Brain microvascular endothelial cell (primary cell): ENCODE measurements at regions not wholly inside any gene's neighbourhood (a gene's known extent, or its start where the extent isn't known, plus 50 kb on each side); places are given as distances from the start of the nearest gene placed in this dataset.

Experiments used
- DNase-seq: peaks from one replicate; pipeline ENCODE4 v3.0.0-alpha.2; 2020
- H3K27ac ChIP-seq: fragments of 250-450 bp; sonication (Bioruptor Pico); 2 replicates; pipeline ENCODE4 v1.5.1; 2020; ENCODE audit warnings: mild to moderate bottlenecking, moderate library complexity
- H3K27me3 ChIP-seq: fragments of 250-450 bp; sonication (Bioruptor Pico); replicated peaks from 2 replicates; pipeline ENCODE4 v1.5.1; 2020; ENCODE audit warnings: mild to moderate bottlenecking
- H3K36me3 ChIP-seq: fragments of 250-450 bp; sonication (Bioruptor Pico); replicated peaks from 2 replicates; pipeline ENCODE4 v1.5.1; 2020; ENCODE audit warnings: mild to moderate bottlenecking
- H3K4me3 ChIP-seq: 2 replicates; pipeline ENCODE4 v1.5.1; 2011; ENCODE audit warnings: low read depth, mild to moderate bottlenecking, control low read depth, low read length, moderate library complexity
- in situ Hi-C: cut with HindIII; loops from 2 replicates; pipeline ENCODE4 v1.10.0; 2017; ENCODE audit warnings: low sequenced_read_pairs, low pct_ligation_motif_present
- TF ChIP-seq, protein P1 (sequence below): IDR thresholded peaks from 2 replicates; pipeline ENCODE4 v1.5.1; 2011; ENCODE audit warnings: low read depth, mild to moderate bottlenecking, moderate library complexity, low read length, control low read depth, inconsistent platforms; ENCODE audit errors: missing control alignments

DNA sequence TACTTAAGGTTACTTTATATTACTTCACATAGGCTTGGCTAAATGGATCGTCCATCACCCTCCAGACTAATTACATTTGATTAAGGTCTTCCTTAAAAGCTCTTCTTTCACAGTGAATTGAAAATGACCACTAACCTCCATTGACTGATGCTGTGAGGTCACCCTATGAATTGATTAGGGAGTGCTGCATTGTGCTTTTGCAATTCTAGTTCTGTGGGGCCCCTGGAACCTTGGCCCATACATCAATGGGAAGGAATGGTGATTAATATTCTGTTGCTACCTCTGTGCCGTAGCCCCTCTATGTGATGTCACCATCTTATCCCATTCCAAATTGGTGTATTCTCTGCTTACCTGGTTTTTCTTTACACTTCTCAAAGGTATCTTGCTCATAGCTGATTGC lies 682.2 kb downstream of the SQOR start:
- Histone ChIP-seq H3K27ac (no peak overlapping the region), H3K36me3 (no peaks in the 10 kb centered on the region), H3K4me3 (no peak overlapping the region), H3K27me3 (no peaks in the 10 kb centered on the region)
- DNase-seq = no peak
- in situ Hi-C loops = no loop called here
- TF ChIP-seq, protein P1, sequence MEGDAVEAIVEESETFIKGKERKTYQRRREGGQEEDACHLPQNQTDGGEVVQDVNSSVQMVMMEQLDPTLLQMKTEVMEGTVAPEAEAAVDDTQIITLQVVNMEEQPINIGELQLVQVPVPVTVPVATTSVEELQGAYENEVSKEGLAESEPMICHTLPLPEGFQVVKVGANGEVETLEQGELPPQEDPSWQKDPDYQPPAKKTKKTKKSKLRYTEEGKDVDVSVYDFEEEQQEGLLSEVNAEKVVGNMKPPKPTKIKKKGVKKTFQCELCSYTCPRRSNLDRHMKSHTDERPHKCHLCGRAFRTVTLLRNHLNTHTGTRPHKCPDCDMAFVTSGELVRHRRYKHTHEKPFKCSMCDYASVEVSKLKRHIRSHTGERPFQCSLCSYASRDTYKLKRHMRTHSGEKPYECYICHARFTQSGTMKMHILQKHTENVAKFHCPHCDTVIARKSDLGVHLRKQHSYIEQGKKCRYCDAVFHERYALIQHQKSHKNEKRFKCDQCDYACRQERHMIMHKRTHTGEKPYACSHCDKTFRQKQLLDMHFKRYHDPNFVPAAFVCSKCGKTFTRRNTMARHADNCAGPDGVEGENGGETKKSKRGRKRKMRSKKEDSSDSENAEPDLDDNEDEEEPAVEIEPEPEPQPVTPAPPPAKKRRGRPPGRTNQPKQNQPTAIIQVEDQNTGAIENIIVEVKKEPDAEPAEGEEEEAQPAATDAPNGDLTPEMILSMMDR = no peak

DNA sequence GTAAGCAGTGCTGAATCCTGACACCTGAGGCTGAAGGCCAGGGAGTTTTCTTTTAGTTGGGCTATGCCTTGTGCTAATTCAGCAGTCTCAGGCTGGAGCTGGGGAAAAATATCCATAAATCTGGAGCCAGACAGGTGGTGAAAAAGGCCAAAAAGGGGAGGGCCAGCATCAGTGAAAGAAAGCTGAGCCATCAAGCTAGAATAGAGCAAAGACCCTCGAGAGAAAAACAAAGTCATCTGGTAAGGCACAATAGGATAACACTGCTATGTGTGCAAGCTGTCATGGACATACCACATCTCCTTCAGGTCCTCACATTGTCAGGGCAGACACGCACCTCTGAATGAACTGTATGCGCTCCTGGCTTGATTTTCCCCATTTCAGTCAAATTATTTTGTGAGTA lies 687.9 kb downstream of the SQOR start:
- in situ Hi-C loops = no loop called here
- Histone ChIP-seq H3K27ac (no peak overlapping the region), H3K27me3 (no peaks in the 10 kb centered on the region), H3K36me3 (no peaks in the 10 kb centered on the region), H3K4me3 (no peak overlapping the region)
- TF ChIP-seq, protein P1 = no peak
- DNase-seq = no peak

DNA sequence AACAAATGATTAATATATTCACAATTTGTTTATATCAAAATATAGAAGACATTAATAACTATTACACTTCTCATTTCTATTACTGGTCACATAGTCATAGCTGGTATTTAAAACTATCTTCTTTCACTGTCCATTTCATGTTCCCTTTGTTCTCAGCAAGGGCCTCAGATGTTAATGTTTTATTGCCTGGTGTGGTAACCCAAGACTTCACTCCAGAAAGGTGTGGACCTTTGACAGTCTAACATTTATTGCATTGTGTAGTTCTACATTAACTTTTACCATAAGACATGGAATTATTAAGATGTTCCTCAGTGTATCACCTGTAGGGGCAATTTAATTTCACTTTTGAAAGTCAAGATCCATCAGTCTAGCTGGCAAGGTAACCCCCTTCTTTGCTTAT lies 691.3 kb downstream of the SQOR start:
- Histone ChIP-seq H3K4me3 (no peak overlapping the region), H3K27ac (no peak overlapping the region), H3K36me3 (no peaks in the 10 kb centered on the region), H3K27me3 (no peaks in the 10 kb centered on the region)
- no peak for DNase-seq
- in situ Hi-C loops = no loop called here
- TF ChIP-seq, protein P1 = no peak

DNA sequence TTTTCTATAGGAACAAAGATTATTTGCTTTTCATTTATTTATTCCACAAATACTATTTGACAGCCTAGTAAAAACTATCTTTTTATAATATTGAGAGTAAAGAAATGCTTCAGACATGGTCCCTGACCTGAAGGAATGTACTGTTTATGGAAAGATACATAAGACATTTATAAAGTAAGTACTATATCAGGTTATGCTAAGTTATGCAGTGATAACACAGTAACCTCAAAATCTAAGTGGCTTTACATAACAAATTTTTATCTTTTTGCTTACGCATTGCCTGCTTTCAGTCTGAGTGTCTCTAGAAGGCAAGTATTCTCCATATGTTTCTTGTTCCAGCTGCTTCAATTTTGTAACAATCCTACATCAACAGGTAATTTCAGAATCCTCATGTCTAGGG lies 694.0 kb downstream of the SQOR start:
- no peak for DNase-seq
- no peak overlapping the region for H3K27ac ChIP-seq
- in situ Hi-C loops = no loop called here
- H3K27me3 ChIP-seq = no peaks in the 10 kb centered on the region
- TF ChIP-seq, protein P1 = no peak
- no peaks in the 10 kb centered on the region for H3K36me3 ChIP-seq
- H3K4me3 ChIP-seq = no peak overlapping the region

DNA sequence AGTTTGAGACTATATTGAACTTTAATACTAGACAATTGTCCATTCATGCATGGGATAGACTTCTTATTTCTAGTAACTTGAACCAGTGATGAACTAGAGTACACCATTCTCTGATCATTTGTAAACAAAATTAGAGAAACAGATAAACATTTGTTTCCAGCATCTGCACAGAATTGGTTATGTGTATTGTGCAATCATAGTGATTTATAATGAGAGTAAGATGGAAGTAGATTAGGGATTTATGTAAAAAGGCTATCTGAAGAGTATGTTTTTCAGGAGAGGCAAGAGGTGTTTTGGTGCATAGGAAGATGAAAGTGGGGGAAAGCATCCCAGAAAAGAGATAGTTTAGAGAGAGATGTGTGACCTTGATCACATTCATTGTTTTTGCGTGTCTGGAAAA lies 695.0 kb downstream of the SQOR start:
- DNase-seq = no peak
- Histone ChIP-seq H3K4me3 (no peak overlapping the region), H3K36me3 (no peaks in the 10 kb centered on the region), H3K27me3 (no peaks in the 10 kb centered on the region), H3K27ac (no peak overlapping the region)
- in situ Hi-C loops = no loop called here
- TF ChIP-seq, protein P1 = no peak

- Histone ChIP-seq H3K36me3 (no peaks in the 10 kb centered on the region), H3K27ac (no peak overlapping the region), H3K4me3 (no peak overlapping the region), H3K27me3 (no peaks in the 10 kb centered on the region)
- in situ Hi-C loops = no loop called here
- no peak for DNase-seq
- TF ChIP-seq, protein P1 = no peak
Observed at GRCh38 chr15:46331546-46331945, 696.7 kb downstream of the SQOR start.
